ENCODE measurements at regions not wholly inside any gene's neighbourhood (a gene's known extent, or its start where the extent isn't known, plus 50 kb on each side); places are given as distances from the start of the nearest gene placed in this dataset.

GRCh38 chr15:39000008-39000734, 435.6 kb upstream of the RASGRP1 start:
- TF ChIP-seq POLR2A (IDR thresholded peaks at IDR 0.05) (no peak), CTCF (IDR thresholded peaks at IDR 0.05) (no peak)

All from esophagus squamous epithelium (tissue), 4 donors.